GM19455 (cell line): ENCODE measurements at regions not wholly inside any gene's neighbourhood (a gene's known extent, or its start where the extent isn't known, plus 50 kb on each side); places are given as distances from the start of the nearest gene placed in this dataset.

Experiments
- ATAC-seq: cut with Tn5 transposase; IDR thresholded peaks from one replicate; pipeline ENCODE4 v1.9.1; 2021; ENCODE audit not compliant: unreplicated experiment

DNA sequence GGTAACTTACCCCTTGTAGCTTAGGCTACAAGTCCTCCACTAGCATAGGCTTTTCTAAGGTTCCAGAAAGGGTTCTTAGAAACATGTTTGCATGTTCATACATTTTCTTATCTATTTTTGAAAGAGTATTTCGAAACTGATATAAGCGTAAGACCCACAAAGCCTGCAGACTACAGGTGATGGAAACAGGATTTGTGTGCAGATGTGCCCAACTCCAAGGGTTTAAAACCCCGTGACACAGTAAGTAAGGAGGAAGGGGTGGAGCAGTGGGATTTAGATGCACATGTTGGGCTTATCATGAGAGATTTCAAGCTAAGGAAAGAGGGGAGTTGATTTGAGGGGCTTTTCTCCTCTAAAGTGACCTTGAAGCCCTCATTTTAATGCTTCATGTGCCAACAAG lies 164.7 kb downstream of the LTN1 start:
- ATAC-seq, result no peak

DNA sequence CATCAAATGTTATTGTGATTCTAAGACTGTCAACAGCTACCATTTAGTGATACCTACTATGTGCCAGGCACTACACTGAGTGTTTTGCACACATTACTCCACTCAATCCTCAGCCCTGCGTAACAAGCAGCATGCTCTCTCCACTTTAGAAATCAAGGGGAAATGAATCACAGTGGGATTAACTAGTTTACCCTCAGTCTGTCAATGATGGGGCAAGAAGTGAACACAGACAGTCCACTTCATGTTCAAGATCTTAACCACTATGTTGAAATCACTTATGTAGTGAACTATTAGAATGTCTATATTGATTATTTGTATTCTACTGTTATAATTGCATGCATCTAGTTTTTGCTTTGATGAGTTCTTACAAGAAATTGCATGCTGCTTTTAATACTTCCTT lies 165.3 kb downstream of the LTN1 start:
- ATAC-seq, result no peak

DNA sequence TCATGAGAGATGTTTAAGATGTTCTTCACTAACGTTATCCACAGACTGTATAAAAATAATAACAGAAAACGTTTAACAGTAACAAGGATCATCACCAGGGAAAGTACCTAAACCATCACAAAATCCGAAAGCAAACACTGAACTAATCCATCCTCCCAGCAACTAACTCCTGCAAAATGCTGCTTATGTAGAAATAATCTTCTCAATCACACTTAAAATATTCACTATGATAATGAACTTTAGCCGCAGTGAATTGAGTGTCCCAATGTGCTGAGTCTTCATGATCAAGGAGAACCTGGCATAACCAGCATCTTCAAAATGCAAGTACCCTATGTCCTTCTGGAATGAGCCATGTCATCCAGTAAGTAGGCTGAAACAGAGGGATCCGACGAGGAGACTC lies 166.1 kb downstream of the LTN1 start:
- no peak for ATAC-seq

DNA sequence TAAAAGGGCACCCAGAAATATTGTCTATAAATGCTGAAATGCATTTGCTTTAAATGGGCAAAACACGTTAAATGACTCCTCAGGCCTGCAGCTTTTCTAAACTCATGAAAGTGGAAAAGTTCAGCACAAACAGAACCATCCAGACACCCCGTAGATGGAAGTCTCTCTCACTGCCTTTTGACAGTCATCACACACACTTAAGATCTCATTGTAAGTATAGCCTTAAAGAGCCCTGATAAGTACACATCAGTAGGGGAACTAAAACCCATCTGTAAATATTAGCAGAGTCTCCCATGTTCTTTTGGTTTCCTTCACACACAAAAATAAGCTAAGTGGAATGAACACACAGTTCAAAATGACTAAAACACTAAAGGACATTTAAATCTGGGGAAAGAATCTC lies 166.7 kb downstream of the LTN1 start:
- no peak for ATAC-seq

DNA sequence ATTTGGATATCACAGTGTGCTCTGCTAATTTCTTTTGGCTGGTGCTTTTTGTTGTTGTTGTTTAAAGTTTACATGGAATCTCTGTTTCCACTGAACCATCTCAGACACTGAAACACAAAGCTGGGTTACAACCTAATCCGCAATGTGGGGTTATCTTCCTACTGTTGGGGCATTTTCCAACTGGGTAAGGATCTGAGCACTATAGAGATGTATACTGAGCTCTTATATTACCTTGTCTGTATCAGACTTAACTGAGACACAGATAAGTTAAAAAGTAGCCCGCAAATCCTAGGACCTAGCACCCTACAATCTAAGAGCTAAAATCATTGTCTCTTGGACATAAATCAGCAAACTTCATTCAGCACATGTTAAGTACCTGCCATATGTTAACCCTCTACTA lies 169.2 kb downstream of the LTN1 start:
- ATAC-seq, result no peak

DNA sequence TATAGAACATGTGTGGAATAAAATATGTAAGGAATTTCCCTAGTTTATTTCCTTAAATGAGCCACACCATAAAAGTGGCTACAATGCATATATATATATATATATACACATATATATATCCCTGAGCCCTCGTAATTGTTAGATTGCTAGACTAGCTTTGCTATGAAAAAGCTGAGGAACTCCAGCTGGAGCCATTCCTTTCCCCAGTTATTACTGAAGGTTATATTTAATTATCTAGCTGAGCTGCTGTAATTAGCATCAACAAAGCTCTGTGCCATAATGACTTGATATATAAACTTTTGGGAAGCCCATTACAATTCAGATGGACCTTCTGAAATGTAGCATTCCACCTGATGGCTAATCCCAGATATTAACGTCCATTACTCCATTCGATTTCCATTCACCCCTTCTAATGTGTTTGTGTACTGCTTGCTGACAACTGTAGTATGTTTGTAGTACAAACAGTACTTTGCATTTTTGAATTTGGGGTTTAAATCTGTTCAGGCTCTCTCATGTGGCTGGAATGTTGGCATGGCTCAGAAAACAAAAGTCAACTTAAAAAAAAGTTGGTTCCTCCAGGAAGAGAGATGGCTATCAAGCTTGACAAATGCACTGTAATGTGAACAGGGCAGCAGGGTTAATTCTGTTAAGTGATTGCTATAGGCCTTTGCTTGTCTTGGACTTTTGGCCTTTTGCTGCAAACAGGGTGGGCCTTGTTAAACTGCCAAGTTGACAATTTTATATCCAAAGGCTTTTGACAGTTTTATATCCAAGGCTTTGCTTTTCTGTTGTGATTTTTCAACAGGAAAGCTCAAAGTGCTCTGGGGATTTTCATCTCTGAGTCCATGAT lies 170.0 kb downstream of the LTN1 start:
- ATAC-seq, result no peak

DNA sequence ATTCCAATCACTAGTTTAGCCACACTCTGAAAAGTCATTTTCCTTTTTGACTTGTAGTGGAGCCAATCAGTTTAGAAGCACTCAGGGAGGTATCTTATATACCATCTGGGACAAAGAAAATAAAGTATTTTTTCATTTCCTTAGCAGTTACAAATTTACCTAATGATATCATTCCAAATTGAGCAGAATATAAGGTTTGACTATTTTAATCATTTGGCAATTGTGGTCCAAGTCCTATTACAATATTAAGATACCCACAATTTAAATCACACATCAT lies 170.6 kb downstream of the LTN1 start:
- ATAC-seq, result no peak

DNA sequence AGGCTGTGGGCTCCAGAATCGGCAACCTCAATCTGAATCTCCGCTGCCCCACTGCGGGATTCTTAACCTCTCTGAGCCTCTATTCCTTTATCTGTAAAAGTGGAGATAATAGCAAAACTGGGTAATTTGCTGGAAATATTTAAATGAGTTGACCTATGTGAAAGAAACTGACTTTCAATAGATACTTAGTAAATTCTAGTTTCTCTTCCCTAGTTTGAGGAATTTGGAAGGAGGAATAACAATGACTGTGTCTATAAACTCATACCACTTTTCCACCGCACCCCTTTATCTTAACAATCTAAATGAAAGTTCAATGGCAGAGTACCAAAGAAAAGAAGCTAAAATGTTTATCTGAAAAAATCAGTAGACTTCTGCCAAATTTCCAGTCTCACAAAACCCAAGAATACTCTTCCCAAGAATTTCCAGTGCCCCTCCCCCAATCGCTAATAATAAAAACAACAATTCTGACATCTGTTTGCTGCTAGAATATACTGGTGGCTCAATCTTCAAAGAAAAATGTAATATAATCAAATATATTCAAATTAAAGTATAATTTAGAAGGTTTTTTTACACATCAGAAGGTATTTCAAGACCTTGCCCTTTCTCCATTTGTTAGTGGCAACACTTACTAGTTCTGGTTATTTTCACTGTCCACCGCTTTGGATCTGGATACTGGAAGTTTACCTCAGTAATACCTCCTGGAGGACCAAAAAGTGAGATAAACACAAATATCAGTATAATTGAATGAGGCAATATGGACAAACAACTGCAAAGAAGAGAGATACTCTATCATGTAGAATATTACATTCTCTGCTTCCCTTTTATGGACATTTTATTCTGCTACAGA lies 171.2 kb downstream of the LTN1 start:
- ATAC-seq, result no peak

DNA sequence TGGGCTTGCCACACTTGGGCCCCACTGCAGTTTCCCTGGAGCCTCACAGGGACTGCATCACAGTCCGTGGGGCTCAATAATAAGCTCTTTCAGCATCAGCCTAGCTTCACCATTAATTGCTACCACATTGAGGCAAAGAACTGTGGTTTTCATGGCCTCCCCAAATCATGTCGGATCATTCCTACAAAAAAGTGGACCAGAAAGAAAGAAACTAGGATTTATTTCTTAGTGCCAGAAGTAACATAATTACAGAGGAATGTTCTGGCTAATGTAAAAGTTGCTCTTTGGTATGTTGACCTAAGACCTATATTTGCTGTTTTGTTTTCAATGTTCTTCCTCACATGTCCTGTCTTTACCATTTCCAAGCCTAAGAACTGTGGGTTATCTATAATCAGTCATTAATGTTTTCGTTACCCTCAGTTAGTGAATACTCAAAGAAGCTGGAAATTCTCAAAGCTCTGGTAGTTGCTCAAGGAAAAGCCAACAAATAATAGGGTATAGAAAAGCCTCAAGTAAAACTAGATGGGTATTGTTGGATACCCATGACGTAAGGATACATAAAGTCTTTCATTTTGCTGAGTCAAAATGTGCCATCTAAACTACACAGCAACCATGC lies 173.9 kb downstream of the LTN1 start:
- ATAC-seq, result no peak

DNA sequence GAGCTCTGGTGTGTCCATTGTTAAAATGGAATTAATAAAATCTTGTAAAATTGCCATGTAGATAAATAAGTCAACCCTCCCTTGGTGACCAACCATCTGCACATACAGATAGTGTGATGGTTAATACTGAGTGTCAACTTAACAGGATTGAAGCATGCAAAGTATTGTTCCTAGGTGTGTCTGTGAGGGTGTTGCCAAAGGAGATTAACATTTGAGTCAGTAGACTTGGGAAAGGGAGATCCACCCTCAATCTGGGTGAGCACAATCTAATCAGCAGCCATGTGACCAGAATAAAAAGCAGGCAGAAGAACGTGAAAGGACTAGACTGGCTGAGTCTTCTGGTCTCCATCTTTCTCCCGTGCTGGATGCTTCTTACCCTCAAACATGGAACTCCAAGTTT lies 174.8 kb downstream of the LTN1 start:
- ATAC-seq, result no peak

DNA sequence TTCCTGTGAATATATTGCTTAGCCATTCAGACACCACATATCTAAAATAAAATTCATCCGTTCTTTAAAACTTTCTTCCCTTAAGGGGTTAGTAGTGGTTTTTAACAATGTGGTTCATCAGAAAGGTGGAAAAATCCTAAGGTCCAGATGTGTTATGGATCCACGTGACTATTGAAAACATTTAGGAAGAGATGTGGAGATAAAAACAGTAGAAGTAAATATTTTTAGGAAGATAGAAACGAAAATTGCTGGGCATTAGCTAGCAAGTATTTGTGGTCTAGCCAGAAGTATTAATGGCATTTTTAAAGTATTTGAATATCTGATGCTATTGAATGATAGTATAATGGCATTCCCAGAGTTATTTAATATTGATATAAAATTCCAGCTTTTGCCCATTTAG lies 180.8 kb downstream of the LTN1 start:
- ATAC-seq, result no peak

DNA sequence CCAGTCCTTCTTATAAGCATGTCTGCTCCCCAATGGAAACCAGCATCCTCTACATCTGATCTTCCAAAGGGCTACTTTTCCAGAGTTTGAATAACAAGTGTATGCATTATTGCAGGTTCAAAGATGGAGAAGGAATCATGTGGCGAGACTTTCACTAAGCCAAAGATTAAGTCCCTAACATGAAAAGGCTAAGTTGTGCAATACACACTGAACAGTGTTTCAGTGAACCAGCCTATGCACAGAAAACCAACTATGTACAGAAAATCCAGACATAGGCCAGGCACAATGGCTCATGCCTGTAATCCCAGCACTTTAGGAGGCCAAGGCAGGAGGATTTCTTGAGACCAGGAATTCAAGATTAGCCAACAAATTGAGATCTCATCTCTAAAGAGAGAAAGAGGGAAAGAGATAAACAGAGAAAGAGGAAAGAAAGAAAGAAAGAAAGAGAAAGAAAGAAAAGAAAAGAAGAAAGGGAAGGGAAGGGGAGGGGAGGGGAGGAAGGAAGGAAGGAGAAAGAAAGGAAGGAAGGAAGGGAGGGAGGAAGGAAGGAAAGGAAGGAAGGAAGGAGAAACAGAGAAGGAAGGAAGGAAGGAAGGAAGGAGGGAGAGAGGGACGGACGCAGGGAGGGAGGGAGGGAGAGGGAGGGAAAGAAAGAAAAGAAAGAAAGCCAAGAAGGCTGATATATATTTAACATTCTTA lies 181.7 kb downstream of the LTN1 start:
- no peak for ATAC-seq

DNA sequence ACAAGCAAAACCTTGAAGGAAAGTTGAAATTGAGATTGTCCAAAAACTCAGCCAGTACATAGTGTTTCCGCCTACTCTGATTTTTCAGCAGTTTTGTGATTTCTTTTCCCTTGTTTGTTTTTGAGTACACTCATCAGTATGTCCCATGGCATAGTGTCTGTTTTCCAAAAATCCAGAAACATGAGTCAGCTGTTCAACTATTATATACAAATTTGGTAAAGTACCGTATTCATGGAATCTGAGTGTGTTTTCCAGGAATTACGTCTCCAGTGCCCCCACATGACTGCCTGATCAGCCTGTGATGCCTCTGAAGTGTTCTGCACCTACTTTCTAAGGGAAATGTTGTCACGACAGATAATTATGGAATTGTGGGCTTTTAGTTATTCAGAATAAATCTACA lies 186.8 kb downstream of the LTN1 start:
- no peak for ATAC-seq

DNA sequence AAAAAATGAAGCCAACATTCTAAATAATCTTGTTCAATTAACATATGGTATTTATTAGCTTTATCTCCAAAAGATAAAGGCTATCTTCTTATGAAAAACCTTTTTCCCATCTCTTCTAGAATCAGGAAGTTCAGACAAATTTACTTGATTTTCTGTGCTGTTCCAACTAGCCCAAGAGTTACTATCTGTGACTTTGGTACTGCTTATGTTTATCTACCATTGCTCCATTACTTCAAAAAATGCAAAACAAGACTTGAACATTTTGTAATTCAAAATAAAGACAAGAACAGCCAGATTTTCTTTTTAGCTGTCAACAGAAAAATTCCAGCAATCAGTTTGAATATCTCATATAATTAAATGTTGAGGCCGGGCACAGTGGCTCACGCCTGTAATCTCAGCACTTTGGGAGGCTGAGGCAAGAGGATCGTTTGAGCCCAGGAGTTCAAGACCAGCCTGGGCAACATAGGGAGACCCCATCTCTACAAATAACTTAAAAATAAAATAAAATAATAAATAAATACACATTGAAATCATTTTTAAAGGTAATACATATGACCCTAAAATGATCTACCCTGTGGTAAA lies 188.5 kb downstream of the LTN1 start:
- ATAC-seq, result no peak

DNA sequence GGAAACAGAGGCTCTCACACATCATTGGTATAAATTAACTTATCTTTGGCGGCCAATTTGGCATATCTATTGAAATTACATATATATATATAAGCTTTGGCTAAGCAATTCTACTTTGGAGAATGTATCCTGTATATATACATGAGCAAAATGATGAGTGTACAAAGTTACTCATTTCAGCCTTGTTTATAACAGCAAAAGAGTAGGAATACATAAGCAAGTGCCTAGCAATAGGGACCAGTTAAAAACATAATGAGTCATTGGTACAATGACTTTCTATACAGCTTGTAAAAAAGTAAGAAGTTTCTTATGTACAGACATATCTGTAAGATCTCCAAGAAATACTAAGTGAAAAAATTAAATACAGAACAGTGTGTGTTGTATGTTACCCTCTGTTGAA lies 190.8 kb downstream of the LTN1 start:
- ATAC-seq, result no peak

DNA sequence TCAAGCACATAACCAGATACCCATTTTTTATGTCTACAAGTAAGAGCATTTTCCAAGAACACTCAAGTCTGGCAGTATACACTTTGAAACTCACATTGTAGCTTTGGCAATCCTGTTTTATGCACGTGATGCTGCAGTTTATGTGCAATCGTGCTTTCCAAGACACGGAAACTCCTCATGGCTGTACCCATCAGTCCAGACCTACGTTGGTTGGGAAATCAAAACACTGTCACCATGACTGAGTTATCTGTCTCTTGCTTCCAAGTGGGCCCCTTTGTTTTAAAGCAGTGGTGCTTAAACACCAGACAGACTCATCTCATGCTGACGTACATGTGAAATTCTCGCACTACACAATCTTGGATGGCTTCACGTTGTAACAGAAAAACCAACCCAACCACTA lies 192.8 kb downstream of the LTN1 start:
- no peak for ATAC-seq

DNA sequence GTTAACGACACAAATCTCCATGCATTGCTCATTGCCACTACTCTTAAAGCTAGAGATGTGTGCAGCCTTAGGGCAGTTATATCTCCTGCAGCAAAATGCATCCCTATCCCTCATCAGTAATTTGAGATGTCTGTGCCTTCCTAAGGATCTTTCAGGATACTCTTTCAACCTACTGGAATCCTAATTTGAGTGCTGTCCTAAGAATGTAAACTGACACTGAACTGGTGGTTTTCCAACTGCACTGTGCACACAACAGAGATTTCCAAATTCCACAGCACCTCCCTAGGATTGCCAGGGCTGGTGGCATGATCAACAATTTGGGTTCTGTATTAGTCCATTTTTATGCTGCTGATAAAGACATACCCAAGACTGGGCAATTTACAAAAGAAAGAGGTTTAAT lies 193.9 kb downstream of the LTN1 start:
- ATAC-seq, result no peak

DNA sequence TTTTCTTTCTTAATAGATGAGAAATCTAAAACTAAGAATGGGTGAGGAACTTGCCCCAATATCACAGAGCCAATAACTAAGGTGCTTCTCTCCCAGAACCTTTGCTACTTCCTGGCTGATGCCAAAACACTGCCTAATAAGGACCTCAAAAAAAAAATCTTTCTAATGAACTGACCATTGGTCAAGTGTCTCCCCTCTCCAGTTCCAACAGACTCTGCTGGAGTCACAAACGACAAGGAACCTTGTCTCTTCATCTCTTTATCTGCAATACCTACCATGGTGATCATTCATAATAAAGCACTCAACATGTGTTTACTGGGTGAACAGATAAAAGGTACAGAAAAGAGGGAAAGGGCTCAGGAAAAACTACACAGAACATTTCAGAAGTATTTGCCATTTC lies 197.4 kb downstream of the LTN1 start:
- ATAC-seq, result no peak

DNA sequence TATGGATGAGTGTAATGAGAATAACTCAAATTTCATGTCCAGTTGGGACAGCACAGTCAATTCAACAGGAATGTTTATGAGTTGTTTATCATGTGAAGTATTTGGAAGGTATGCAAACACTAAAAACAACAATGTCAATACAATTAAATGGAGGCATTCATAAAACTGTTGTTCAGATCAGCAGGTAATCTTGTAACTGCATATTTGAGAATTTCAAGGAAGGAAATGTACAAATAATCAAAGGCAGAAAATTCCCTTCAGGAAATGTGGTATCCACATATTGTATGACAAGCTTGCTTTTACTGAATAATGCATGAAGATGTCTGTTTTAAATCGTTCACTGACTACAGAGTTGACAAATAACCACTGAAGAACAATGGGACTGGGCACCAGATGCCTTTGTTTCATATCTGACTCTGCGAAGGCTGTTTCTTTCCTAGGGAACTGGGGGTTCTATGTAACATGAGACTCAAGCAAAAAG lies 198.3 kb downstream of the LTN1 start:
- ATAC-seq, result no peak

DNA sequence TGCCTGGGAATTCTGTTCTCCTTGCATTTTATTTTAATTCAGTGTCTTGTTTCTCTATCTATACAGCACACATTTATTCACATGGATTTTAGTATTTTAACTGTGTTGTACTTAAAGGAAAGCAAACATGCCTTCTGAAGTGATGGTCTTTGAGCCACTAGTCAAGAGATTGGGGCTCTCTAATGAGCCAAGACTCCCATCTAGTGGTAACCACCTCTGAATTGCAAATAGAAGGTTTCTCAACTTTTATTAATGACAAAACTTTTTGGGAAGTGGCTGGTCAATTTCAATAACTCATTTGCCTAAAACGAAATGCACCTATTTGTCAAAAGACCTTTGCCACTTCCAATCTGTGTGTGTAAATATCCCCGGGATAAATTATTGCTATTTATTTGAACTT lies 199.6 kb downstream of the LTN1 start:
- ATAC-seq, result no peak
